GM21619 (cell line): ENCODE measurements at regions not wholly inside any gene's neighbourhood (a gene's known extent, or its start where the extent isn't known, plus 50 kb on each side); places are given as distances from the start of the nearest gene placed in this dataset.
"Not testable (repeated sequence)": the region's sequence is repeated elsewhere in the genome, so short reads cannot be mapped to it uniquely, and the experiment has no call there.

ENCODE experiments used
- ATAC-seq: cut with Tn5 transposase; IDR thresholded peaks from one replicate; pipeline ENCODE4 v1.9.1; 2021; ENCODE audit not compliant: unreplicated experiment

GRCh38 chr11:8772571-8773519 lies 90.3 kb downstream of the RPL27A start:
- ATAC-seq: no peak

DNA sequence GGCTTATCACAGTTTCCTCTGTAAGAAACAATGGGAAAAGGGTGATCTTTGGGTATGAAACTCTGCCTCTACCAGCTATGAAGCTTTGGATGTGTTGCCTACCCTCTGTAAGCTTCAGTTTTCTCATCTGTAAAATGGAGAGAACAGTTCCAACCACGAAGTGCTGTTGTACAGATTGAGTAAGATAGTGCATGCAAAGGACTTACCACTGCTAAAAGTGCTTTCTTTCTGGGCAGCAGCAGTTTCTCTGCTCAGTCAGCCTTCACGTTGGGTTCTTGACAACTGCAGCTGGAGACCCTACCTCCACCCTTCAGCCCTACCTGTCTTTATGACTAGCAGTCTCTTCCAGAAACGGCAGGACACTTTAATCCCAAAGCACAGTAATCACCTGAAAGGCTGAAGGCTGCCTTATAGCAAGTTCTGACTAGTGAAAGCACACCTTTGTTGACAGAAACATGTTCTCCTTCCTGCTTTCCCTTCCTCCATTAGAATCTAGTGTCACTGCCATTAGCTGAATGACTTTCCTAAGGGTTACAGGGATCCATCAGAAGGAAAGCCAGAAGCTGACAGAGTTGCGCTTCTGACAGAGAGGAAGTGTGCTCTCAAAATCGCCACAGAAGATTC lies 91.4 kb downstream of the RPL27A start:
- no peak for ATAC-seq

DNA sequence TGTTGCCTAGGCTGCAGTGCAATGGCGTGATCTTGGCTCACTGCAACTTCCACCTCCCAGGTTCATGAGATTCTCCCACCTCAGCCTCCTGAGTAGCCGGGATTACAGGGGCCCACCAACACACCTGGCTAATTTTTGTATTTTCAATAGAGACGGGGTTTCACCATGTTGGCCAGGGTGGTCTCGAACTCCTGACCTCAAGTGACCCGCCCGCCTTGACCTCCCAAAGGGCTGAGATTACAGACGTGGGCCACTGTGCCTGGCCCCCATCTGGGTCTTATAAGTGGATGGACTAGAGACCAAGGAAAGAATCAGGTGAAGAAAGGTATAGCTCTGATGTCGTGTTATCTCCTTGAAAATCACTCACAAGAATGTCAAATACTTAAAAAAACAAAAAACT lies 92.3 kb downstream of the RPL27A start:
- ATAC-seq: not testable (repeated sequence)

GRCh38 chr11:8775332-8775731 lies 92.7 kb downstream of the RPL27A start:
- no peak for ATAC-seq

GRCh38 chr11:8775734-8776133 lies 93.1 kb downstream of the RPL27A start:
- no peak for ATAC-seq

GRCh38 chr11:8776209-8776608 lies 93.6 kb downstream of the RPL27A start:
- ATAC-seq: no peak

DNA sequence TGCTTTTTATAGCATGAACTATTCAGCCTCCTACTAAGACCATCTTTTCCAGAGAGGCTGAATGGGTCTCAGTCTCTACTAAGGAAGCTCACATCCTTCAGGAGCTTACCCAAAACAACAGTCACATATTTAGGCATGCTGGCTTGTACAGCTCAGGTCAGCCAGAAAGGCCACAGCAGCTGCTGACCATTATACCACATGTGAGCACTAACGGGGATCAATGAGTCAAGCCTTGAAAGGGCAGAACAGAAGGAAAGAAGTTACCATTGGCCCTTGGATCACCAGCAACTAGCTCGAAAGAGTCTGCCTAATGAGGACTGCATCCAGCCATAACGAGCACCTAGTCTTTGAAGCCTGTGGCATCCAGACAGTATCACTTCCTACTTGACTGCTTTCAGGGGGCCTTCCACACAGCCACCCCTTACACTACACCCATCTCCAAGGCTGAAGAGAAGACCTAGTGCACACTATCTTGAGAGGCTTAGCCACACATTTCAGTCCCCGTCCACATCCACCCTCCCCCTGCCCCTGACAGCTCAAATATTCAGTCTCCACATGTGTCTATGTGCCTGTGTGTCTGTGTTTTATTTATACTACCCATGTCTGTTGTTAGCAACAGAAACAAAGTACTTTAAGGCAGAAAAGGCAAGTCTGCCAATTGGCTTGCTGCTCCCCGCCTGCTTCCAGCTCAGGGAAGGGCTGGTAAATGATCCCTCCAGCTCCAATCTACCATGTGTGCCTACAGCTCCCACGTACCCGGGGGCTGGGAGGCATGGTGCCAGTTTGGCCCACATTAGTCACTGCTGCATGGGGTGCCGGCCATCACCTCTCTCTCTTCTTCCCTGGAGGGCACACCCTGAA lies 95.5 kb downstream of the RPL27A start:
- ATAC-seq: no peak

DNA sequence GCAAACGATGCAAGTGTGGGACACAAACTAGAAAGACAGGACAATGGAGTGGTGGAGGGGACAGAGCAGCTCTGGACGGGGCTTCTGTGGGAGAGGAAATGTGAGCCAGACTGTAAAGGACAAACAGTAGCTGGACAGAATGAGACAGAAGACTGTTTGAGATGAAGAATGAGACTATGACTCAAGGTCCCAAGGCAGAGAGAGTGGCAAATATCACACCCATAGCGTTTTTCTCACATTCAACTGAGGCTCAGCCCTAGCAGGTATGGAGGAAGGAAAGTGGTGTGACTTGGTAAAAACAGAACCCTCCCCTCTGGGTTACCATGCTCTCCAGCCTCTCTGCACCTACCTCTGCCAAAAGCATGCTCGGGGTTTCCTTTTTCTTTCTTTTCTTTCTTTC lies 96.5 kb downstream of the RPL27A start:
- no peak for ATAC-seq

DNA sequence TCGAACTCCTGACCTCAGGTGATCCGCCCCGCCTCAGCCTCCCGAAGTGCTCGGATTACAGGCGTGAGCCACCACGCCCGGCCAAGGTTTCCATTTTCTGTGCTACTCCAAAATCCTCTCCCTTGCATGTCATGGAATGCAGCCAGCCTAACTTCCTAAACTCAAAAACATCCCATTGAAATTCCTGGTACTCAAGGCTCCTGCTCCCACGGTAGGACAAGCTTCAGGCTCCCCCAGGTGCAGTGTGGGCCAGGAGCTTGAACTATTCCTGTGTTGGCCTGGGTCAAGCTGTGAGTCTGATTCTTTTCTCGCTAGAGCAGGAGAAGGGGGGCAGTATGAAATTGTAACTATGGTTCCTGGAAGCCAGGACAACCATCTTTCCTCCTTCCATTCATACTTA lies 97.1 kb downstream of the RPL27A start:
- ATAC-seq: no peak

DNA sequence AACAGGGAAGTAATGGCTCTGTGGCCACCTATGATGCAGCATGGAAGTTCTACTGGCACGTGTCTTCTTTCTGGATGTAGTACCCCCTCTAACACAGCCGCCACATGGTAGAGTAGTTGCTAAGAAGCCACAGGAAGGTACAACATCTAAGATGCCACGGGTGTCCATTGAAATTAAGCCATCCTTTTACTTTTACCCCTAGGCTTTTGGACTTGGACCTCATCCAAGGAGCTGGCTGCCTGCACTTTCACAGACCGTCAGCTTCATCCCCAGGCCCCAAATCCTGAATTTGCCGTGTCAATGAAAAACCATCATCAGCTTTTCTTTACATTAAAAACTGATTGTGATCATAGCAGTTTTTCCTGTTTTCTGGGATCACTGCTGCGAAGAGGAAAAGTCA lies 102.4 kb downstream of the RPL27A start:
- ATAC-seq: no peak

- no peak for ATAC-seq
Observed at GRCh38 chr11:8785457-8785856, 102.9 kb downstream of the RPL27A start.

- no peak for ATAC-seq
Observed at GRCh38 chr11:8785998-8786397, 103.4 kb downstream of the RPL27A start.

DNA sequence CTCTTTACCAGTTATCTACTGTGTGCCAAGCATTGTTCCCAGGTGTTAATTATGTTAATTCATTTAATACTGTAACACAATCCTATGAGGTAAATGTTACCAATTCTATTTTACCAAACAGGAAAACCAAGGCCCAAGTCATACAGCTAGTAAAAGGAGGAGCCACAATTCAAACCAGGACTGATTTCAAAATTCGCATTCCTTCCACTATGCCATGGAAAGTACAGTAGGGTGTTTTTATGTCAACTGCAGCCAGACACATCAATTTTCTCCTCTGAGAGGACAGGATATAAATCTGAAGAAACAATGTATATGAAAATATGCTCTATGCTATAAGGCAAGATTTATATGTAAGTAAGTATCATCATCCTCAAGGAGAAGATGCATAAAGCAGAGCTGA lies 104.3 kb downstream of the RPL27A start:
- no peak for ATAC-seq

DNA sequence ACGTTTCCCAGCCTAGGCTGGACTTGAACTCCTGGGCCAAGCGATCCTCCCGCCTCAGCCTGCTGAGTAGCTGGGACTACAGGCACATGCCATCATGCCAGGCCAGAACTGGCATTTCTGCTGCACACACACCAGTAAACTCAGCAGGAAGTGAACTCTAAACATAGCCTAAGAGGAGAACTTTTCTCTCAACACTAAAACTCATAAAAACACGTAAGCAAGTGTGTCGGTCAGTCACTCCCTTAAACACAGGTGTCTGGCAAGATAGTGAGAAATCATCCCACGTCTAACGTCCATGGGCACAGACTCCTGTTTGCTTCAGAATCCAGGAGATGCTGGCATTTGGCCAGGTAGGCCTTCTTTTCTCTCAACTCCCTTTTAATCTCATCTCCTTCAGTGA lies 104.8 kb downstream of the RPL27A start:
- no peak for ATAC-seq

- ATAC-seq: no peak
Observed at GRCh38 chr11:8788616-8789015, 106.0 kb downstream of the RPL27A start.

DNA sequence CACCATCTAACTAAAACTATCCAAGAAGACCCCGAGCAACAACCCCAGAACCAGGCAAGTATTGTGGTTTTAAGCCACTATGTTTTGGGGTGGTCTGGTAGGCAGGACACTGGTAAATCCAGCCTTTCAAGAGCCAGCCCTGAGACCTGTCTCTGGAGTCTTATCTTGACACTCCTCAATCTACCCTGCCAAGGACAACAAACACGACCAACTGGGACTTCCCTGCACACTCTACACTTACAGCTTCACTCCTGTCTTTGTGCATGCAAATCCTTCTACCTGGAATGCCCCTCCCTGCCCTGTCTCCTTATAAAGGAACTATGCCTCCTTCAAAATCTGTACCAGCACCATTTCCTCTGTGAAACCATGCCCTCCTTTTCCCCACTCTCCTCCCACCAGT lies 107.3 kb downstream of the RPL27A start:
- ATAC-seq: no peak

- ATAC-seq: no peak
Observed at GRCh38 chr11:8790968-8791367, 108.4 kb downstream of the RPL27A start.

GRCh38 chr11:8792710-8793109 lies 110.1 kb downstream of the RPL27A start:
- no peak for ATAC-seq

DNA sequence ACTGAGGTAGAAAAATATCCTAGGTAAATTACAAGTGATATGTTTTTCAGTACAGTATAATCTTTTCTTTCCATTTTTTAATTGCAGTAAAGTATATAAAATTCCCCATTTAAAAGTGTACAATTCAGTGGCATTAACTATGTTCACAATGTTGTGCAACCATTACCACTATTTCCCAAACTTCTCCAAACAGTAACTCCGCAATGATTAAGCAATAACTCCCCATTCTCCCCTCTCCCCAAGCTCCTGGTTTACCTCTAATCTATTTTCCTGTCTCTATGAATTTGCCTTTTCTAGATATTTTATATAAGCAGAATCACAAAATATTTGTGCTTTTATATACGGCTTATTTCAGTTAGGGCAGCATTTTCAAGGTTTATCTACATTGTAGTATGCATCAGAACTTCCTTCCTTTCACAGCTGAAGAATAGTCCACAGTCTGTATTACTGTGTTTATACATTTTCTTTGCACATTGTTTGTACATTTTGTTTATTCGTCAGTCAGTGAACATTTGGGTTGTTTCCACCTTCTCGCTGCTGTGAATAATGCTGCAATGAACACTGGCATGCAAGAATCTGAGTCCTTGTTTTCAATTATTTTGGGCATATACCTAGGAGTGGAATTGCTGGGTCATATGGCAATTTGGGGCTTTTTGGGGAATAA lies 110.7 kb downstream of the RPL27A start:
- no peak for ATAC-seq

GRCh38 chr11:8794126-8794525 lies 111.5 kb downstream of the RPL27A start:
- no peak for ATAC-seq

- ATAC-seq: no peak
Observed at GRCh38 chr11:8794677-8795103, 112.1 kb downstream of the RPL27A start.
